HEK293 (cell line): ENCODE measurements at regions not wholly inside any gene's neighbourhood (a gene's known extent, or its start where the extent isn't known, plus 50 kb on each side); places are given as distances from the start of the nearest gene placed in this dataset.

Experiments
- GLI4 ChIP-seq: fragments of 450-650 bp; formaldehyde crosslinking; IDR thresholded peaks from 2 replicates; pipeline ENCODE4 v1.5.1; 2016; ENCODE audit warnings: missing biosample characterization, missing genetic modification characterization
- SETDB1 ChIP-seq: IDR thresholded peaks from one replicate; pipeline ENCODE4 v1.6.1; 2017; ENCODE audit warnings: mild to moderate bottlenecking, low read length, moderate library complexity, mixed read lengths; ENCODE audit not compliant: insufficient read length
- ZBTB20 ChIP-seq: fragments of 450-650 bp; formaldehyde crosslinking; IDR thresholded peaks from 2 replicates; pipeline ENCODE4 v1.5.1; 2016; ENCODE audit warnings: missing biosample characterization, missing genetic modification characterization
- TF ChIP-seq, protein P1 (sequence below): fragments of 450-650 bp; formaldehyde crosslinking; IDR thresholded peaks from 2 replicates; pipeline ENCODE4 v1.5.1; 2016; ENCODE audit warnings: missing biosample characterization, missing genetic modification characterization, low read depth
- TF ChIP-seq, protein P2 (sequence below): fragments of 450-650 bp; formaldehyde crosslinking; IDR thresholded peaks from 2 replicates; pipeline ENCODE4 v1.5.1; 2016; ENCODE audit warnings: missing biosample characterization, missing genetic modification characterization
- TF ChIP-seq, protein P3 (sequence below): fragments of 450-650 bp; formaldehyde crosslinking; IDR thresholded peaks from 2 replicates; pipeline ENCODE4 v1.5.1; 2016; ENCODE audit warnings: missing biosample characterization, missing genetic modification characterization
- TF ChIP-seq, protein P4 (sequence below): sonication (generic); formaldehyde crosslinking; IDR thresholded peaks from 2 replicates; pipeline ENCODE4 v1.8.1; 2022; ENCODE audit warnings: mild to moderate bottlenecking, moderate library complexity, missing genetic modification reagents

DNA sequence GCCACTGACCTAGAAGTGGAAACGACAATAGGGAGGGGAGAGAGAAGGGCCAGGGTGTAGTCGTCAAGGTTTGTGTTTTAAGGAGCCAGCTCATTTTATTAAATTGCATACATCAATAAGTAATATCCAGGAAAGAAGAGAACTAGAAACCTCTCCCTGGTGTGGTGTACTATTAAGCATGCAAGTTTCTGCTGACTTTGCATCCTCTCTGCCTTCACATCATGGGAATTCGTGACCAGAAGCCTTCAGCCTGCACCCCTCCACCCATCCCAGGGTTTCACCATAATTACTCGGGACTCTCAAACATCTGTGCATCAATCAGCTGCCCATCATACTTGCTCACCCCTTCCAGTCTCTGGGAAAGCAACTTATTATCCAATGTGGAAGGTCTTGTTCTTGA is 70.9 kb upstream of the UBE3A start:
- TF ChIP-seq, protein P1, sequence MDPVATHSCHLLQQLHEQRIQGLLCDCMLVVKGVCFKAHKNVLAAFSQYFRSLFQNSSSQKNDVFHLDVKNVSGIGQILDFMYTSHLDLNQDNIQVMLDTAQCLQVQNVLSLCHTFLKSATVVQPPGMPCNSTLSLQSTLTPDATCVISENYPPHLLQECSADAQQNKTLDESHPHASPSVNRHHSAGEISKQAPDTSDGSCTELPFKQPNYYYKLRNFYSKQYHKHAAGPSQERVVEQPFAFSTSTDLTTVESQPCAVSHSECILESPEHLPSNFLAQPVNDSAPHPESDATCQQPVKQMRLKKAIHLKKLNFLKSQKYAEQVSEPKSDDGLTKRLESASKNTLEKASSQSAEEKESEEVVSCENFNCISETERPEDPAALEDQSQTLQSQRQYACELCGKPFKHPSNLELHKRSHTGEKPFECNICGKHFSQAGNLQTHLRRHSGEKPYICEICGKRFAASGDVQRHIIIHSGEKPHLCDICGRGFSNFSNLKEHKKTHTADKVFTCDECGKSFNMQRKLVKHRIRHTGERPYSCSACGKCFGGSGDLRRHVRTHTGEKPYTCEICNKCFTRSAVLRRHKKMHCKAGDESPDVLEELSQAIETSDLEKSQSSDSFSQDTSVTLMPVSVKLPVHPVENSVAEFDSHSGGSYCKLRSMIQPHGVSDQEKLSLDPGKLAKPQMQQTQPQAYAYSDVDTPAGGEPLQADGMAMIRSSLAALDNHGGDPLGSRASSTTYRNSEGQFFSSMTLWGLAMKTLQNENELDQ (tag by site-specific recombination) = no peak
- TF ChIP-seq, protein P2, sequence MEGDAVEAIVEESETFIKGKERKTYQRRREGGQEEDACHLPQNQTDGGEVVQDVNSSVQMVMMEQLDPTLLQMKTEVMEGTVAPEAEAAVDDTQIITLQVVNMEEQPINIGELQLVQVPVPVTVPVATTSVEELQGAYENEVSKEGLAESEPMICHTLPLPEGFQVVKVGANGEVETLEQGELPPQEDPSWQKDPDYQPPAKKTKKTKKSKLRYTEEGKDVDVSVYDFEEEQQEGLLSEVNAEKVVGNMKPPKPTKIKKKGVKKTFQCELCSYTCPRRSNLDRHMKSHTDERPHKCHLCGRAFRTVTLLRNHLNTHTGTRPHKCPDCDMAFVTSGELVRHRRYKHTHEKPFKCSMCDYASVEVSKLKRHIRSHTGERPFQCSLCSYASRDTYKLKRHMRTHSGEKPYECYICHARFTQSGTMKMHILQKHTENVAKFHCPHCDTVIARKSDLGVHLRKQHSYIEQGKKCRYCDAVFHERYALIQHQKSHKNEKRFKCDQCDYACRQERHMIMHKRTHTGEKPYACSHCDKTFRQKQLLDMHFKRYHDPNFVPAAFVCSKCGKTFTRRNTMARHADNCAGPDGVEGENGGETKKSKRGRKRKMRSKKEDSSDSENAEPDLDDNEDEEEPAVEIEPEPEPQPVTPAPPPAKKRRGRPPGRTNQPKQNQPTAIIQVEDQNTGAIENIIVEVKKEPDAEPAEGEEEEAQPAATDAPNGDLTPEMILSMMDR (tag by site-specific recombination) = no peak
- TF ChIP-seq SETDB1 (no peak), ZBTB20 (no peak), GLI4 (tag by site-specific recombination) (no peak)
- TF ChIP-seq, protein P3, sequence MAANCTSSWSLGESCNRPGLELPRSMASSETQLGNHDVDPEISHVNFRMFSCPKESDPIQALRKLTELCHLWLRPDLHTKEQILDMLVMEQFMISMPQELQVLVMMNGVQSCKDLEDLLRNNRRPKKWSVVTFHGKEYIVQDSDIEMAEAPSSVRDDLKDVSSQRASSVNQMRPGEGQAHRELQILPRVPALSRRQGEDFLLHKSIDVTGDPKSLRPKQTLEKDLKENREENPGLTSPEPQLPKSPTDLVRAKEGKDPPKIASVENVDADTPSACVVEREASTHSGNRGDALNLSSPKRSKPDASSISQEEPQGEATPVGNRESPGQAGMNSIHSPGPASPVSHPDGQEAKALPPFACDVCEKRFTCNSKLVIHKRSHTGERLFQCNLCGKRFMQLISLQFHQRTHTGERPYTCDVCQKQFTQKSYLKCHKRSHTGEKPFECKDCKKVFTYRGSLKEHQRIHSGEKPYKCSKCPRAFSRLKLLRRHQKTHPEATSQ (tag by site-specific recombination) = no peak
- TF ChIP-seq, protein P4, sequence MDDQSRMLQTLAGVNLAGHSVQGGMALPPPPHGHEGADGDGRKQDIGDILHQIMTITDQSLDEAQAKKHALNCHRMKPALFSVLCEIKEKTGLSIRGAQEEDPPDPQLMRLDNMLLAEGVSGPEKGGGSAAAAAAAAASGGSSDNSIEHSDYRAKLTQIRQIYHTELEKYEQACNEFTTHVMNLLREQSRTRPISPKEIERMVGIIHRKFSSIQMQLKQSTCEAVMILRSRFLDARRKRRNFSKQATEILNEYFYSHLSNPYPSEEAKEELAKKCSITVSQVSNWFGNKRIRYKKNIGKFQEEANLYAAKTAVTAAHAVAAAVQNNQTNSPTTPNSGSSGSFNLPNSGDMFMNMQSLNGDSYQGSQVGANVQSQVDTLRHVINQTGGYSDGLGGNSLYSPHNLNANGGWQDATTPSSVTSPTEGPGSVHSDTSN (CRISPR knock-in tag) = no peak
